ENCODE measurements at regions not wholly inside any gene's neighbourhood (a gene's known extent, or its start where the extent isn't known, plus 50 kb on each side); places are given as distances from the start of the nearest gene placed in this dataset.

- peaks cover 51% of the 10 kb centered on the region for H3K4me1 Mint-ChIP-seq
- peak overlapping the region; percentile 38 for H3K27ac Mint-ChIP-seq
- no peaks in the 10 kb centered on the region for H3K9me3 Mint-ChIP-seq
- DNase-seq, result no peak
- peaks cover 2% of the 10 kb centered on the region for H3K27me3 Mint-ChIP-seq (ENCODE audit: low read depth, poor library complexity)
- peaks cover 10% of the 10 kb centered on the region for H3K36me3 Mint-ChIP-seq (ENCODE audit: low read depth)
- no peak for TF ChIP-seq CTCF (IDR thresholded peaks at IDR 0.05)
- H3K4me3 Mint-ChIP-seq, result peak overlapping the region; percentile 99
Observed at GRCh38 chr13:50078231-50078894, 63.1 kb downstream of the KCNRG start.

GRCh38 chr13:50078895-50079654 is 63.8 kb downstream of the KCNRG start:
- peak overlapping the region; percentile 99 for H3K4me3 Mint-ChIP-seq
- DNase-seq, result no peak
- no peak for TF ChIP-seq CTCF (IDR thresholded peaks at IDR 0.05)
- H3K36me3 Mint-ChIP-seq (ENCODE audit: low read depth), result peaks cover 10% of the 10 kb centered on the region
- no peaks in the 10 kb centered on the region for H3K9me3 Mint-ChIP-seq
- peaks cover 53% of the 10 kb centered on the region for H3K4me1 Mint-ChIP-seq
- peak overlapping the region; percentile 38 for H3K27ac Mint-ChIP-seq
- peaks cover 2% of the 10 kb centered on the region for H3K27me3 Mint-ChIP-seq (ENCODE audit: low read depth, poor library complexity)

- no peaks in the 10 kb centered on the region for H3K9me3 Mint-ChIP-seq
- peaks cover 10% of the 10 kb centered on the region for H3K36me3 Mint-ChIP-seq (ENCODE audit: low read depth)
- H3K4me3 Mint-ChIP-seq, result peak overlapping the region; percentile 99
- peak overlapping the region; percentile 97 for H3K27ac Mint-ChIP-seq
- peaks cover 53% of the 10 kb centered on the region for H3K4me1 Mint-ChIP-seq
- H3K27me3 Mint-ChIP-seq (ENCODE audit: low read depth, poor library complexity), result peaks cover 2% of the 10 kb centered on the region
- TF ChIP-seq CTCF (IDR thresholded peaks at IDR 0.05), result no peak
- DNase-seq, result no peak
Observed at GRCh38 chr13:50079655-50080202, 64.5 kb downstream of the KCNRG start.

GRCh38 chr13:50080203-50080910 is 65.1 kb downstream of the KCNRG start:
- Mint-ChIP-seq H3K27ac (peak overlapping the region; percentile 97), H3K4me3 (peak overlapping the region; percentile 99), H3K9me3 (no peaks in the 10 kb centered on the region), H3K36me3 (ENCODE audit: low read depth) (peaks cover 13% of the 10 kb centered on the region), H3K4me1 (peaks cover 56% of the 10 kb centered on the region), H3K27me3 (ENCODE audit: low read depth, poor library complexity) (peaks cover 2% of the 10 kb centered on the region)
- TF ChIP-seq CTCF (IDR thresholded peaks at IDR 0.05), result no peak
- DNase-seq, result peak; percentile 44

- no peaks in the 10 kb centered on the region for H3K9me3 Mint-ChIP-seq
- peak overlapping the region; percentile 99 for H3K27ac Mint-ChIP-seq
- no peak for TF ChIP-seq CTCF (IDR thresholded peaks at IDR 0.05)
- peaks cover 52% of the 10 kb centered on the region for H3K4me1 Mint-ChIP-seq
- peaks cover 2% of the 10 kb centered on the region for H3K27me3 Mint-ChIP-seq (ENCODE audit: low read depth, poor library complexity)
- DNase-seq, result peak; percentile 78
- H3K4me3 Mint-ChIP-seq, result peak overlapping the region; percentile 99
- peaks cover 11% of the 10 kb centered on the region for H3K36me3 Mint-ChIP-seq (ENCODE audit: low read depth)
Observed at GRCh38 chr13:50080911-50081678, 65.9 kb downstream of the KCNRG start.

All from nephron progenitor cell (in vitro differentiated cells).